Dermis microvascular lymphatic vessel endothelial cell (primary cell): ENCODE measurements at regions not wholly inside any gene's neighbourhood (a gene's known extent, or its start where the extent isn't known, plus 50 kb on each side); places are given as distances from the start of the nearest gene placed in this dataset.
"Not testable (repeated sequence)": the region's sequence is repeated elsewhere in the genome, so short reads cannot be mapped to it uniquely, and the experiment has no call there.

Experiments used
- DNase-seq, 2 donors: peaks; one replicate each; pipeline versions ENCODE4 v3.0.0 to v3.0.0-alpha.2; 2010; ENCODE audit warnings: low read depth in 2 of 2

- DNase-seq = no peak
These were observed 115.8 kb downstream of the SYT10 start for GRCh38 chr12:33323823-33324222.

DNA sequence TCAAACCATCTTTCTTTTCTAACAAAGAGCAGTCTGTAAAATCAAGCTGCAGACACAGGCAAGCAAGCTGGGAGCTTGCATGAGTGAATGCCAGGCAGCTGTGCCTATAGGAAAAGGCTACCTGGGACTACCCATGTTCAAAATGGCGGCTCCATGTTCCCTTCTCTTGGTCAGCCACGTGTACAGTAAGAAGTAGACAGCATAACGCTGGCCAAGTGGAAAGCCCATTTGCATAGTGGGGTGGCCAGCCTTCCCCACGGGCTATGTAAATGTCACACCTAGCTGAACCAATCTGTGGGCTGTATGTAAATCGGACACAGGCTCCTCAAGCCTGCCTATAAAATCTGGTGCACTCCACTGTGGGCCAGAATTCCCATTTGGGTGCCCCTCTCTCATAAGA, 117.1 kb downstream of the SYT10 start:
- DNase-seq = no peak

DNA sequence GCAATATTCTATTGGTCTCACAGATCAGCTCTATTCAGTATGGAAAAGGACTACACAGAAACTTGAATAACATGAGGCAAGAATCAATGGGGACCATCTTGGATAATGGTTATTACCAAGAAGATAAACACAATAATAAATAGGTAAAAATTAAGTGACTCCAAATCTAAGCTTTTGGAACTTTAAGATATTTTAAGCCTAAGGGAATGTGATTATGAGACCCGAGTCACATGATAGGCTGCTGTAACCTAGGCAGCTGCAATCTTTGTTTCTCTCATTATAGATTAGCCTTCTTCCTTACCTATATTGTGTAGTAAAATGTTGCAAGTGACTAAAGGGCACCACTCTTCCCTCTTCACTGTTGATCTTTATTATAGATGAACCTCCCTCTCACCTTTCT, 121.9 kb downstream of the SYT10 start:
- no peak for DNase-seq

DNA sequence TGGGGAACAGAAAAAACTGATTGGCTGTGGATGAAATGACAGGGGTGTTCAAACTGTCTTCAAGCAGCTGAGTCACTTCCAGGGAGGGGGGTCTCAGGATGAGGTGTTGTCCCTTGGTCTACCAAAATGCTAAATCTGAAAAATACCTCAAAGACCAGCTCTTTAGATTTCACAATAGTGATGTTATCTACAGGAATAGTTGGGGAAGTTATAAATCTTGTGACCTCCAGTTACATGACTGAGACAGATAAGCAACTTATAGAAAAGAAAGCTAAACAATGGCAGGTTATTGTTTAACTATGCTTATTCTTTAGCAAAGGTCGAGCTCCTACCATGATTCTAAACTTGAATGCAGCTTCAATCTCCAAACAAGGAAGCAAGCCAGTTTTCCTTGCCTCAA, 125.4 kb downstream of the SYT10 start:
- DNase-seq = no peak

GRCh38 chr12:33313476-33313875, 126.1 kb downstream of the SYT10 start:
- DNase-seq = no peak

- DNase-seq = no peak
These were observed 129.1 kb downstream of the SYT10 start for GRCh38 chr12:33310471-33310870.

DNA sequence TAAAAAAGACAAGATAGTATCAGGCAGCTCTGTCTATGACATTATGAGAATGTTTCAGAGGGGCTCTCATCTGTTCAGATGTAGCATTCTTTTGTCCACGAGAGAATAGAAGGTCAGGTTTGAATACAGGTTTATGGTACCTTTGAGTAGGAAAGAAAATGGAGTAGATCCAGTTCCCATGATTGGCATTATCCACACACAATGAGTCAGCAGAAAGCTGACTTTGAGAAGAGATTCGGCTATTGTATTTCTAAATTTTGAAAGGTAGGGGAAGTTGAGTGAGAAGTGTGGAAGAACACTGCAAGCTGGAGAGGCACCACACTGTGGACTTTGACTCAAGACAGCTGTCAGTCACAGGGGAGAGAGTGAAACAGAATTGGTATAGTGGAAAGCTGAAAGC, 135.4 kb downstream of the SYT10 start:
- DNase-seq = no peak

DNA sequence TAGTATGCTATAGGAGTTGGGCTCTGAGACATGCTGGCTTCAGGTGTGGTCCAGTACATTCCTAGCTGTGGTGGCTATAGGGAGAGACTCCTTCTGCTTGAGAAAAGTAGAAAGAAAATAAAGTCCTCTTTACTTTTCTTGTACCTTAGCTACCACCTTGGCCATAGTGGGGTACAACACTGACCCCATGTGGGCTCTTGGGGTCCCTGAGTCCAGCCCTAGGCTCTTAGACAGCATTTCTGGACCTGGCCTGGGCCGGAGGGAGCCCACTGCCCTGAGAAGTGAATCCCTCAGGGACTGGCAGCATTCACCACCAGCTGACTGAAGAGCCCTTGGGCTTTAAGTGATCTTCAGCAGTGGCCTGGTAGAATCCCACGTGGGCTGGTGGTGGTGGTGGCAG, 143.1 kb downstream of the SYT10 start:
- DNase-seq = no peak

- no peak for DNase-seq
These were observed 148.9 kb downstream of the SYT10 start for GRCh38 chr12:33290703-33291102.

DNA sequence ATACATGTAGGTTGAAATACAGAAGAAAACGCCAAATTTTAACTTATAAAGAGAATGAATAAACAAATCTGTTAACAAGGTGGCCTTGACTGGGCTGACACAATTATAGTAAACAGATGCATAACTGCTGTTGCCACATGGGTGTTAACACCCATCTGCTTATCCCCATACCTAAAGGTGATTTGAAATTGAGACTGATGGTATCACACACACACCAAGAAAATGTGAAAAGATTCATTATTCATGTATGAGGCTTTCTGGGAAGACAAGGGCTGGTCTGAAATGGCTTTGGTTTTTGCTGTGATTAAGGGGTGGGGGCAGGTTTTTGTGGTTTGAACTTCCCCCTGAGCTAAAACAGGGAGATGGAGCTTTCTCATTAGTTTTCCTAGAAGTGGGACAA, 156.6 kb downstream of the SYT10 start:
- no peak for DNase-seq

GRCh38 chr12:33277376-33277775, 162.2 kb downstream of the SYT10 start:
- DNase-seq = no peak

DNA sequence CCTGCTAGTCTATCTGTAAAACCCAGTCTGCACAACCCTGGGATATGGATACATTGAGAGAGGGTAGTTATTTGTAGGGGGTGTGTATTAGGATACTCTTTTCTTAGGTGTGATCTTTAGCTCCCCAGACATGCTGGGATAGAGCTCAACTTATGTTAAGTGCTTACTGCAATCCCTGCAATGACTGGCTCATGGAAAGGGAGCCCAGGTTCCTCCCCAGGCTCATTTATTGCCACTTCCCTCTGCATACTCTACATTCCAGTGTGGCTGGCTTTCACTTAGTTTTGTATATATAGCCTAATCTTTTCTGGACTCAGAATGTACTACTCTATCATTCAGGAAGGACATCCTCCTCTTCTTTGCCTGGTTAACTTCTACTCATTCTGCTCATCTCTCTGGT, 172.0 kb downstream of the SYT10 start:
- no peak for DNase-seq

- DNase-seq = no peak
These were observed 173.7 kb downstream of the SYT10 start for GRCh38 chr12:33265900-33266299.

GRCh38 chr12:33265033-33265731, 174.4 kb downstream of the SYT10 start:
- DNase-seq = peak in 1 of 2 donors; percentile 20

DNA sequence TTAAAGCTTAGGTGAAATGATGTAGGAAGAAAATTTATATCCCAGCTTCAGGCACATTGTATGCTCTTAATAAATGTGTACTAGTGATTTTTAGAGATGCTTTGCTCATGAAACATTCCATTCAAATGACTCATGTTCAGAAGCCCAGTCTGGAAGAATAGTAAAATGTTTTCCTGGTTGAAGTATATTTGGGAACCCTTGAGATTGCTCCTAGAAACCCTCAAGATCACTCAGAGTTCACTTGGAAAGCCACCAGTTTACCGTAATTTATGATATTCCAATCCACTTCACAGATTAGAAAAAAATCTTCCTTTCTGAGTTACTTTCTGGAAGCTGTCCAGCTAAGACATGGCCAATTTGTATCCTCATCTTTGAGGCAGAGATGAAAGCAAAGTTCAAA, 186.4 kb downstream of the SYT10 start:
- DNase-seq = no peak

DNA sequence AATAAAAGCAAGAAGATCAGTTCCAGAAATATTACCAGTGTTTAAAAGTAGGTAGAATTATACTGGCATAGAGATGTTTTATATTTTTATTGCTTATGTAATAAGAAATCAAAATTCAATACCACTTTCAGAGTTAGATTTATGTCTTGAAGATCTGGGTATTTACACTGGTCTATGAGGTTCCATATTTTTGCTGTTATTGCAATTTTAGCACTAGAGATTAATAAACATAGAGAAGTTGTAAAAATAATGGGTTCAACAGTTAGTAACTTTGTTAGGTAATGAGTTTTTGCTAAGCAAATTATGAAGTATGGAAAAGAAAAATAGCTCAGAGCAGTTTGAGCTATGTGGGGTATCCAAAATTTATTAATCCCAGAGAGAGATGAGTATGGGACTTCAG, 188.1 kb downstream of the SYT10 start:
- no peak for DNase-seq

- no peak for DNase-seq
These were observed 191.3 kb downstream of the SYT10 start for GRCh38 chr12:33248364-33248763.

DNA sequence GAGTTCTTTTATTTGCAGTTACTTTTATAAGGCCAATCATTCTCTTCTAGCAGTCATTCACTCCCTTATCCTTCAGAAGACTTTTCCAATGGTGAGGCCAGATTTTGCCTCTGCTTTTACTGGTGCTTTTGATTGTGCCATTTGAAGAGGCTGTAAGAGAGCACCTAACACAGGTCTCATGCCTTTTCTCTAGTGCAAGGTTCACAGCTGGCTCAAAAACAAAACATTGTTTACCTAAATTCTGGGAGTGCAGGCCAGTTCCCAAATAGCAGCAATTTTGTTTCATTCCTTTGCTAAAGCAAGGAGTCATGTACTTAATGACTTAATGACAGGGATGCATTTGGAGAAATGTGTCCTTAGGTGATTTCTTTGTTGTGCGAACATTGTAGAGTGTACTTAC, 192.0 kb downstream of the SYT10 start:
- no peak for DNase-seq

- no peak for DNase-seq
These were observed 194.2 kb downstream of the SYT10 start for GRCh38 chr12:33245434-33245833.

DNA sequence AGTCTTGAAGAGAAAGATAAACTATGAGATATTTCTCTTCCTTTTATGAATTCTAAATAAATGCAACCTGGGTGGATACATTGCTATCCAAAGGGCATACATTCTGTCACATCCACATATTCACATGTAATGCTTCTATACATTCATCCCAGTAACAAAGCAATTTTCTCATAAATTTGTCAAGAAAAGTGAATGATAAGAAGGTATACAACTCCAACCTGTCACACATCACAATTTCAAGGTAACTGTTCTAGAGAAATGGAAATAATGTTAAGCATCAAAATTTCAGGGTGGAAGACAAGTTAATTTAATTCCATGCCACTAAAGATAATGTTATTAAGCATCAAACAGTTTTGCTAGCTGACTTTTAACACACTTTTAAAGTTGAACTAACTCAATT, 212.9 kb downstream of the SYT10 start:
- DNase-seq = no peak

DNA sequence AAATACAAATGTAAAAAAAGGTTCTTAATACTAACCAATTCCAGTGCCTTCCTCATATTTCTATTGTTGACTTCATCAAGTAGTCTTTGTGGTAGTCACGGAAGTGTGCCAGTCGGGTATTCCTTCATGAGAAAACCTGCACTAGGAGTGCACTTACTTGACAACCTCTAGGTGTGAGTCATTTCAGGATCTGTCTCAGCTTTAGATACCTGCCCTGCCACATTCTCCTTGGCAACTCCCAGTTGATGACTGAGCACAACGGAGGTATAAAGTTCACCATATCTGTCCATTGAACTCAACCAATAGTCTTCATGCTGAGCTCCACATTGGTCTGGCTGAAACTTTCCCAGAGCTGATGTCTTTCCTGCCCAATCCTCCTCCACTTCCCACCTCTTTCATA, 215.7 kb downstream of the SYT10 start:
- DNase-seq = no peak

GRCh38 chr12:33222357-33222756, 217.3 kb downstream of the SYT10 start:
- no peak for DNase-seq

DNA sequence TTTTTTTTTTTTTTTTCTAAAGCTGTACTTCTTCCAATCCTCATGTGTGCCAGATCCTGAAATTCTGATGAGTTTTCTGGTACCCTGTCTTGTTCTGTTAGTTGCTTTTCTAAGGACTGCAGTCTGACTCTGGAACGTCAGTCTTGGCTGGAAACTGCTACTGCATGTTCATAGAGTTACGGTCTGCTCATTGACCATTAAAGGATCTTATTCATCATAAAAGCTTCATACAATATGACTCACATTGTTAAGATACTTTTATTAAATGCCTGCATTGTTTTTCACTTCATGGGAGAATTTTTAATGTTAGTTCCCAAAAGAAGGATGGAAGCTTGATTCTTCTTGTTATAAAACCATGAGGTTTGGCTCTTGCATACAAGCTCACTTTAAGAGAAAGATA, 233.6 kb downstream of the SYT10 start:
- no peak for DNase-seq

DNA sequence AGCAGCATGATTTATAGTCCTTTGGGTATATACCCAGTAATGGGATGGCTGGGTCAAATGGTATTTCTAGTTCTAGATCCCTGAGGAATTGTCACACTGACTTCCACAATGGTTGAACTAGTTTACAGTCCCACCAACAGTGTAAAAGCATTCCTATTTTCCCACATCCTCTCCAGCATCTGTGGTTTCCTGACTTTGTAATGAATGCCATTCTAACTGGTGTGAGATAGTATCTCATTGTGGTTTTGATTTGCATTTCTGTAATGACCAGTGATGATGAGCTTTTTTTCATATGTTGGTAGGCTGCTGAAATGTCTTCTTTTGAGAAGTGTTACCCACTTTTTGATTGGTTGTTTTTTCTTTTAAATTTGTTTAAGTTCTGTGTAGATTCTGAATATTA, 245.2 kb downstream of the SYT10 start:
- DNase-seq = not testable (repeated sequence)
